ENCODE measurements at regions not wholly inside any gene's neighbourhood (a gene's known extent, or its start where the extent isn't known, plus 50 kb on each side); places are given as distances from the start of the nearest gene placed in this dataset.

- TF ChIP-seq GATA2 (IDR thresholded peaks at IDR 0.05; ENCODE audit: low read depth, low read length) (no peak), GATA3 (IDR thresholded peaks at IDR 0.05; ENCODE audit: low read depth, low read length) (no peak)
Observed at GRCh38 chr4:100780126-100780525, 262.3 kb upstream of the EMCN start.

Measured in SH-SY5Y (cell line).